Activated CD4-positive, alpha-beta T cell treated with anti-CD3 and anti-CD28 coated beads for 36 hours (primary cell): ENCODE measurements at regions not wholly inside any gene's neighbourhood (a gene's known extent, or its start where the extent isn't known, plus 50 kb on each side); places are given as distances from the start of the nearest gene placed in this dataset.
"Not testable (repeated sequence)": the region's sequence is repeated elsewhere in the genome, so short reads cannot be mapped to it uniquely, and the experiment has no call there.

Experiments
- ATAC-seq: fragments of 200-7000 bp; cut with Tn5 transposase; one replicate; pipeline ENCODE4 v1.10.0; 2021; ENCODE audit warnings: mild to moderate bottlenecking, moderate library complexity
- CTCF ChIA-PET: fragments of 350-600 bp; sonication (Branson Sonifier 250); formaldehyde crosslinking; loops from one replicate; lab custom pipeline; 2021; ENCODE audit warnings: antibody characterized with exemption; lab: Charles Lee
- POLR2A ChIA-PET: fragments of 350-600 bp; sonication (Branson Sonifier 250); formaldehyde crosslinking; loops from one replicate; lab custom pipeline; 2021; ENCODE audit warnings: antibody characterized with exemption, inconsistent platforms; lab: Charles Lee
- DNase-seq: peaks from one replicate; pipeline ENCODE4 v3.0.0-alpha.2; 2020
- H3K27ac Mint-ChIP-seq: one replicate; pipeline ENCODE4 v1.8.0; 2021; ENCODE audit warnings: mixed read lengths
- H3K27me3 Mint-ChIP-seq: one replicate; pipeline ENCODE4 v1.8.0; 2021; ENCODE audit warnings: mixed read lengths
- H3K36me3 Mint-ChIP-seq: one replicate; pipeline ENCODE4 v1.8.0; 2021; ENCODE audit warnings: low read depth, mixed read lengths
- H3K4me1 Mint-ChIP-seq: one replicate; pipeline ENCODE4 v1.8.0; 2021; ENCODE audit warnings: mixed read lengths
- H3K4me3 Mint-ChIP-seq: one replicate; pipeline ENCODE4 v1.8.0; 2021; ENCODE audit warnings: mild to moderate bottlenecking, moderate library complexity, mixed read lengths
- H3K9me3 Mint-ChIP-seq: one replicate; pipeline ENCODE4 v1.8.0; 2021; ENCODE audit warnings: low read depth, mixed read lengths
- intact Hi-C, 2 experiments: fragments of 100-400 bp; cut with DNase I in 1 of 2; cut with micrococcal nuclease in 1 of 2; formaldehyde crosslinking; loops; one replicate each; pipeline versions ENCODE4 v1.14.2 to v1.15.1; 2022 to 2024; cut with DNase I, micrococcal nuclease

DNA sequence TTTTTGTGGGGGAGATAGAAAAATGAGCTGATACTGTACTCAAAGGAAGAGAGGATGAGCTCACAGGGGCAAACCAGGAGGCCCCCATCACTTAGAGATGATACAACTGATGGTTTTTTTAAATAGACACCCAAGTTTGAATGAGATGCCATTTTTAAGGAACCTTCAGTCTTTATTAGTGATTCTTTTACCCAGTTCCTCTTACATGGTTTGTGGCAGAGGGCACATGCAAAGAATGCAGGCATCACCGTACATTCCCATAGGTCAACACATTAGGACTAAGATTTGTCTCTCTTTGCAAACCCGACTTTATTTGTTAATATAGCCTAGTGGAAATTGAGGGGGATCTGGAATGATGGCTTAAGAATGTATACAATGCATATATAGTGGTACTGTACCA, 250.9 kb downstream of the ASXL3 start:
- CTCF ChIA-PET = no interaction called here
- POLR2A ChIA-PET = no interaction called here
- no peak for DNase-seq
- intact Hi-C loops = no loop called here
- Mint-ChIP-seq H3K9me3 (peaks cover 8% of the 10 kb centered on the region), H3K27me3 (no peaks in the 10 kb centered on the region), H3K4me1 (no peaks in the 10 kb centered on the region), H3K36me3 (no peaks in the 10 kb centered on the region), H3K4me3 (no peak overlapping the region), H3K27ac (no peak overlapping the region)
- ATAC-seq = no peak

DNA sequence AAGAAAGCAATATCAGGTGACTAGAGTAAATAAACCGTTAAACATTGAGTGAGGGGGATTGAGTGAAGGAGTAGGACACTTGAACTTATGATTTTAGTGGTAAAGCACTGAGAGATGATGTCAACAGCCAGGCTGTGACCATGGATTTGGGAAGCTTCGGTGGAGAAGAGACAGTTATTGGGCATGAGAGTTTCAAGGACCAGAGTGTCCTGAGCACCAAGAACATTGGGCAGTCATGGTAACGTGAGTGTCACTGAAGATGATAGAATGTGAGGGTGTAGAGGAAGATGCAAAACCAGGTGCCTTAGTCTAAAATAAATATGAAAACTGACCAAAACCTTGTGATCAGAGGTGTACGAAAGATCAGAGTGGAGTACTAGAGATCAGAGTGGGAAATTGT, 248.1 kb downstream of the ASXL3 start:
- H3K4me3 Mint-ChIP-seq = no peak overlapping the region
- POLR2A ChIA-PET = no interaction called here
- H3K27me3 Mint-ChIP-seq = no peaks in the 10 kb centered on the region
- intact Hi-C loops = no loop called here
- H3K4me1 Mint-ChIP-seq = no peaks in the 10 kb centered on the region
- H3K27ac Mint-ChIP-seq = no peak overlapping the region
- ATAC-seq (no peak), DNase-seq (no peak)
- CTCF ChIA-PET = interaction anchor here (0.6 kb wide), 1 partner anchor 19 kb away, joined by 3 read pairs; no protein-coding TSS in a partner anchor
- H3K9me3 Mint-ChIP-seq = peaks cover 6% of the 10 kb centered on the region
- no peaks in the 10 kb centered on the region for H3K36me3 Mint-ChIP-seq

DNA sequence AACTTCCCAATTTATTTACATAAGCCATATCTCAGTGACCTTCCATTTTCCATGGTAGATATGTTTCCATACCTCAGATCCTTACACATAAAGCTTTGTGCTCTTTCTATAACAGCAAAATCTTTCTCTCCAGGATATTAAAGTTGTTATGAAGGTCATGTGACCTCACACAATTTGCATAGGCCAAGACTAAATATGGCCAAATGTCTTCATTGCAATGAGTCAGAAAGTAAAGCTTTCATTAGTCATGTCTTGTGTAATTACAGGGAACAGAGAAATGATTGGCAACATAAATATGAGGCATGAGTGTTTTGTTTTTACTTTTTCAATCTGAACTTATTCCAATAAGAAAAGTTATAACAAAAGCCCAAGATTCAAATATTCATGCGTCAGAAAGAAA, 243.5 kb downstream of the ASXL3 start:
- intact Hi-C loops = no loop called here
- Mint-ChIP-seq H3K36me3 (no peaks in the 10 kb centered on the region), H3K9me3 (peaks cover 6% of the 10 kb centered on the region), H3K4me1 (no peaks in the 10 kb centered on the region), H3K27ac (no peak overlapping the region), H3K27me3 (no peaks in the 10 kb centered on the region), H3K4me3 (no peak overlapping the region)
- DNase-seq (no peak), ATAC-seq (no peak)
- POLR2A ChIA-PET = no interaction called here
- CTCF ChIA-PET = no interaction called here

DNA sequence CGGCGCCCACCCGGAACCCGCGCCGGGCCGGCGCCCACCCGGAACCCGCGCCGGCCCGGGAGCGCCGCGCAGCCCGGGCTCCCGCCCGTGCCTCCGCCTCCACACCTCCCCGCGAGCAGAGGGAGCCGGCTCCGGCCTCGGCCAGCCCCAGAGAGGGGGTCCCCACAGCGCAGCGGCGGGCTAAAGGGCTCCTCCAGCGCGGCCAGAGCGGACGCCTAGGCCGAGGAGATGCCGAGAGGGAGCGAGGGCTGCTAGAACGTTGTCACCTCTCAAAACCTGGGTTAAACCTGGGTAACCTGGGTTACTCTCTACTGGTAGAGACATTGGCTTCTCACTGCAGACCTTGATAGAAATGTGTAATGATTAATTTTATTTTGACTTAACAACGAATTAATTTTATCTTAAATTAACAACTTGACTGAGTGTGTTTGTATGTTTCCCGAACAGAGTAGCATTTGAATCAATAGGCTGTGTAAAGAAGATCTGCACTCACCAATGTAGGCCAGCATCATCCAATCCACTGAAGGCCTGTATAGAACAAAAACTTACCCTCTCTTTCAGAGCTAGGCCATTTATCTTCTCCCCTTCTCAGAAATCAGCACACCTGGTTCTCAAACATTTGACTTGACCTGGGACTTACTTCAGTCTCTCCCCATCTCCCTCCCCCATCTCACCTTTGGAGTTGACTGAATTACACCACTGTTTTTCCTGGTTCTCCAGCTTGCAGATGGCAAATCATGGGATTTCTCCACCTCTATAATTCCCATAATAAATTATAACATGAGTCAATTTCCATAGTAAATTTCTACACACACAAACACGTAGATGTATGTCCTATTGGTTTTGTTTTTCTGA, 242.7 kb downstream of the ASXL3 start:
- Mint-ChIP-seq H3K4me1 (no peaks in the 10 kb centered on the region), H3K36me3 (no peaks in the 10 kb centered on the region), H3K27ac (no peak overlapping the region), H3K9me3 (peaks cover 2% of the 10 kb centered on the region), H3K27me3 (no peaks in the 10 kb centered on the region), H3K4me3 (no peak overlapping the region)
- ChIA-PET POLR2A (no interaction called here), CTCF (no interaction called here)
- ATAC-seq = no peak
- intact Hi-C loops = no loop called here
- no peak for DNase-seq

DNA sequence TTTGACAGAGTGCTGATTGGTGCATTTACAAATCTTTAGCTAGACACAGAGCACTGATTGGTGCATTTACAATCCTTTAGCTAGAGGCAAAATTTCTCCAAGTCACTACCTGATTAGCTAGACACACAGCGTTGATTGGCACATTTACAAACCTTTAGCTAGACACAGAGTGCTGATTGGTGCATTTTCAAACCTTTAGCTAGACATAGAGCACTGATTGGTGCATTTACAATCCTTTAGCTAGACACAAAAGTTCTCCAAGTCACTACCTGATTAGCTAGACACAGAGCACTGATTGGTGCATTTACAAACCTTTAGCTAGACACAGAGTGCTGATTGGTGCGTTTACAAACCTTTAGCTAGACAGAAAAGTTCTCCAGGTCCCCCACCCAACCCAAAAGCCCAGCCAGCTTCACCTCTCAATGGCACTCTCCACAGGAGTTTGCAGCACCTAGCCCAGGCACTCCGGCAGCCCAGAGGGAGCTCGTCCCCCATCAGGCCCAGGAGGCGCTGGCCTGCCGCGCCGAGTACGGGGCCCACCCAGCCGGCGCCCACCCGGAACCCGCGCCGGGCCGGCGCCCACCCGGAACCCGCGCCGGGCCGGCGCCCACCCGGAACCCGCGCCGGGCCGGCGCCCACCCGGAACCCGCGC, 241.8 kb downstream of the ASXL3 start:
- ATAC-seq, H3K9me3 Mint-ChIP-seq, intact Hi-C loops, DNase-seq, H3K27ac Mint-ChIP-seq, H3K27me3 Mint-ChIP-seq, H3K4me1 Mint-ChIP-seq, H3K36me3 Mint-ChIP-seq, POLR2A ChIA-PET, H3K4me3 Mint-ChIP-seq: not testable (repeated sequence)
- CTCF ChIA-PET = interaction anchor here (1.3 kb wide), 1 partner anchor 15 kb away, joined by 3 read pairs; no protein-coding TSS in a partner anchor

DNA sequence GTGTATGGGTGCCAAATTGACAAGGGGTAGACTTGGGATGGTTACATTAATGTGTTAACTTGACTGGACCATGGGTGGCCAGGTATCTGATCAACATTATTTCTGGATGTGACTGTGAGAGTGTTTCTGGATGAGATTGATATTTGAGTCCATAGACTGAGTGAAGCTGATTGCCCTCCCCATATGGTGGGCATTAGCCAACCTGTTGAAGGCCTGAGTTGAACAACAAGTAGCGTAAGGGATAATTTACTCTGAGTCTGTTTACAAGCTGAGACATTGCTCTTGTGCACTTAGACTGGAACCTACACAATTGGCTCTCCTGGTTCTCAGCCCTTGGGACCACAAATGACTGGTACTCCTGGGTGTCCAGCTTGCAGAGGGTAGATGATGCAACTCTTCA, 240.1 kb downstream of the ASXL3 start:
- Mint-ChIP-seq H3K27ac (no peak overlapping the region), H3K4me1 (no peaks in the 10 kb centered on the region), H3K27me3 (no peaks in the 10 kb centered on the region), H3K4me3 (no peak overlapping the region), H3K36me3 (no peaks in the 10 kb centered on the region), H3K9me3 (peaks cover 2% of the 10 kb centered on the region)
- ATAC-seq (no peak), DNase-seq (no peak)
- intact Hi-C loops = no loop called here
- CTCF ChIA-PET = no interaction called here
- POLR2A ChIA-PET = no interaction called here

DNA sequence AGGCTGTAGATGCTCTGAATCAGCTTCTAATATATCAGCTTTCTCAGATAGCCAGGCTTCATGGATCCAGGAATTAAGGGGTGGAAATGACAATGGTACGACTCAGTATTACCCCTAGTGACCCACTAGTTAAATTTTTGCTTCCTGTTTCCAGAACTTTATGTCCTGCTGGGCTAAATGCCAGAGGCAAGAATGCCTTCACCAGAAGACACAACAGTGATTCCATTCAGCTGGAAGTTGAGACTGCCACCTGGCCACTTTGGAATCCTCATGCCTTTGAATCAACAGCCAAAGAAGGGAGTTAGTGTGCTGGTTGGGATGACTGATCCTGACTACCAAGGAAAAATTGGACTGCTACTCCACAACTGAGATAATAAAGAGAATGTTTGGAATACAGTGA, 239.1 kb downstream of the ASXL3 start:
- ChIA-PET CTCF (no interaction called here), POLR2A (no interaction called here)
- Mint-ChIP-seq H3K36me3 (no peaks in the 10 kb centered on the region), H3K27me3 (no peaks in the 10 kb centered on the region), H3K4me3 (no peak overlapping the region), H3K9me3 (peaks cover 2% of the 10 kb centered on the region), H3K27ac (no peak overlapping the region), H3K4me1 (no peaks in the 10 kb centered on the region)
- DNase-seq = no peak
- ATAC-seq = no peak
- intact Hi-C loops = no loop called here

DNA sequence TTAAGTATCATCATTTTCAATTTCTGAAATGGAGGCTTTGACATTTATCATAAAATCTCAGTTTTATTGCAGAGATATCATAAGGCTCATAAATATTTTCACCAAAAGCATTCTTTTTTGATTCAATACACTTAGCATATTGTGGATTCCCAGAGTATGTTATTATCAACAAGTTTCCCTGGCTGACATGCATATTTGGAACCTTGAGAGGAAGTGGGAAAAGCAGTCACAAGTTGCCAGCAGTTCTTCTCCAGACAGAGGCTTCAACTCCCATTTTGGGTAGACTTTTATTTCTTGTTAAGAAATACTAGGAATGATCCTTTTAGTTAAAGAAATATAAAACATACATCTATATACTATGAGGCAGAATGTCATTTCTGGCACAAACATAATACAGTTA, 236.5 kb downstream of the ASXL3 start:
- ATAC-seq (no peak), DNase-seq (no peak)
- ChIA-PET POLR2A (no interaction called here), CTCF (interaction anchor here (1.1 kb wide), 1 partner anchor 19 kb away, joined by 3 read pairs; no protein-coding TSS in a partner anchor)
- intact Hi-C loops = no loop called here
- H3K4me1 Mint-ChIP-seq = no peaks in the 10 kb centered on the region
- H3K4me3 Mint-ChIP-seq = no peak overlapping the region
- no peaks in the 10 kb centered on the region for H3K27me3 Mint-ChIP-seq
- no peaks in the 10 kb centered on the region for H3K9me3 Mint-ChIP-seq
- H3K27ac Mint-ChIP-seq = no peak overlapping the region
- H3K36me3 Mint-ChIP-seq = no peaks in the 10 kb centered on the region

DNA sequence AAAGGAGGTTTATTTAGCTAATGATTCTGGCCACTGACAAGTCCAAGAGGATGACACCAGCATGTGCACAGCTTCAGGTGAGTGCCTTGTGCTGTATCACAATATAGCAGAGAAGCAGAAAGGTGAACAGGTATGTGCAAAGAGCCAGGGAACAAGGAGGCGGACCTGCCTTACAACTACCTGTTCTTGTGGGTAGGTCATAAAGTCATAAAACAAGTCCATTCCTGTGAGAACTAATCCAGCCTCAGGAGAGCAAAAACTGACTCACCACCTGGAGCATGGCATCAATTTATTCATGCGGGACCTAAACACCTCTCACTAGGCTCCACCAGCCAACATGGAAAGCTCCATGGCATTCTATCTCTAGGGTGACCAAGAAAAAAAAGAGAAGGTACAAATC, 234.2 kb downstream of the ASXL3 start:
- POLR2A ChIA-PET = no interaction called here
- ATAC-seq (no peak), DNase-seq (no peak)
- Mint-ChIP-seq H3K4me3 (no peak overlapping the region), H3K9me3 (no peaks in the 10 kb centered on the region), H3K27me3 (no peaks in the 10 kb centered on the region), H3K36me3 (no peaks in the 10 kb centered on the region), H3K27ac (no peak overlapping the region), H3K4me1 (no peaks in the 10 kb centered on the region)
- CTCF ChIA-PET = no interaction called here
- intact Hi-C loops = no loop called here

DNA sequence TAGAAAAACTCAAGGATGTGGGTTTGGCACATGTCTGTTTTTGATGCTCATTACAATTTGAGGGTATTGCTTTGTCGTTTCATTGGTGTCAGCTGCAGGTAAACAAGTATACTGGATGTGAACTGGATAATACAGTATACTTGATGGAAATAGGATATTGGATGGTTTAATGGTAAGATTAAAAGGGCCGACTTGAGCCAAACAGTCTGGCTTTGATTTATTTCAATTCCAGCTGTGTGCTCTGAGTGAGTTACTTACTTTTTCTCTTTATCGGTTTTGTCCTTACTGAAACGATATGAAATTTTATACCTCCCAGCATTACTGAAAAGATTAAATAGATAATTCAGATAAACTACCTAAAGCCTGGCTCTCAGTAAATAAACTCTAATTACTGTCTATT, 227.6 kb downstream of the ASXL3 start:
- no peak for ATAC-seq
- ChIA-PET CTCF (no interaction called here), POLR2A (no interaction called here)
- no peaks in the 10 kb centered on the region for H3K4me1 Mint-ChIP-seq
- no peaks in the 10 kb centered on the region for H3K27me3 Mint-ChIP-seq
- intact Hi-C loops = no loop called here
- no peak overlapping the region for H3K27ac Mint-ChIP-seq
- peaks cover 2% of the 10 kb centered on the region for H3K9me3 Mint-ChIP-seq
- no peak overlapping the region for H3K4me3 Mint-ChIP-seq
- no peak for DNase-seq
- no peaks in the 10 kb centered on the region for H3K36me3 Mint-ChIP-seq

DNA sequence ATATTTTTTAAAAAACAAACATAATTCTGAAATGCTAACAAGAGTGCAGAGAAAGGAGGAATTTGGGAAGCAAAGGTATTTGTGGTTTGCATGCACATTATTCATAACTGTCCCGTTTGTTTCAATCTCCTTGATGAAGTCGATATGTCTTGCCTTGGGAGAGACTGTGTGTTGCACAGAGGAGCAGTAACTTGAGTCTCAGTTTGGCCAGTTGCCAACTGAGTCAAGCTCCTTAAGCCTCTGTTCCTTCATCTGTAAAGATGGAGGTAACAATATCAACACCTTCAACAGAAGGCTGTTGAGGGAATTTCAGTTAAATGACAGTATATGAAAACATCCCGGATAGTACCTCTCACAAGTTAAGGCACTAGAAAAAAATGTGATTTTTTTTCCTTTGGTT, 226.2 kb downstream of the ASXL3 start:
- no peaks in the 10 kb centered on the region for H3K4me1 Mint-ChIP-seq
- peaks cover 2% of the 10 kb centered on the region for H3K9me3 Mint-ChIP-seq
- H3K4me3 Mint-ChIP-seq = no peak overlapping the region
- intact Hi-C loops = no loop called here
- no peaks in the 10 kb centered on the region for H3K27me3 Mint-ChIP-seq
- no peaks in the 10 kb centered on the region for H3K36me3 Mint-ChIP-seq
- H3K27ac Mint-ChIP-seq = no peak overlapping the region
- no peak for DNase-seq
- POLR2A ChIA-PET = no interaction called here
- no peak for ATAC-seq
- CTCF ChIA-PET = no interaction called here

DNA sequence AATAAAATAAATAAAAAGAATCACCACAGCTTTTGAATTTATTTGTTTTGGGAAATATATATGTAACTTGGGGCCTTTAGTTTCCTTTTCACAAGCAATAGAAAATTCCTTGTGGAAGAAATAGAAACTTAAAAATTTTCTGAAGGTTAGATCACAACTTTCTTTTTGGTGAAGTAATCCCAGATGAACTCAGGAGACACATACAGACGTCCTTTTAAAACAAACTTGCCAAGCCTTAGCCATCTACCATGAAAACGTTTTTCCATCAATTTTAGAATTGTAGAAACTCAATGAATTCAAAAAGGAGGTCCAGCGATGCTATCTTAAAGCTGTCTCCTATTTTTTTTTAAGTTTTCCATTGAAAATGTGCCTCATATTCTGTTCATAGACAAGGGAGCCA, 225.6 kb downstream of the ASXL3 start:
- ChIA-PET POLR2A (no interaction called here), CTCF (no interaction called here)
- Mint-ChIP-seq H3K27me3 (no peaks in the 10 kb centered on the region), H3K36me3 (no peaks in the 10 kb centered on the region), H3K9me3 (peaks cover 2% of the 10 kb centered on the region), H3K27ac (no peak overlapping the region), H3K4me1 (no peaks in the 10 kb centered on the region), H3K4me3 (no peak overlapping the region)
- intact Hi-C loops = no loop called here
- no peak for DNase-seq
- ATAC-seq = no peak
